HG03196 (cell line): ENCODE measurements at regions not wholly inside any gene's neighbourhood (a gene's known extent, or its start where the extent isn't known, plus 50 kb on each side); places are given as distances from the start of the nearest gene placed in this dataset.
"Not testable (repeated sequence)": the region's sequence is repeated elsewhere in the genome, so short reads cannot be mapped to it uniquely, and the experiment has no call there.

Experiments
- ATAC-seq: cut with Tn5 transposase; IDR thresholded peaks from one replicate; pipeline ENCODE4 v1.9.1; 2021; ENCODE audit not compliant: unreplicated experiment

- ATAC-seq = no peak
These were observed 176.5 kb upstream of the CTNND2 start for GRCh38 chr5:12080761-12081160.

- ATAC-seq = not testable (repeated sequence)
These were observed 174.0 kb upstream of the CTNND2 start for GRCh38 chr5:12078286-12078685.

GRCh38 chr5:12073426-12073825 lies 169.2 kb upstream of the CTNND2 start:
- ATAC-seq = no peak

- no peak for ATAC-seq
These were observed 168.2 kb upstream of the CTNND2 start for GRCh38 chr5:12072441-12072840.

GRCh38 chr5:12071455-12071854 lies 167.2 kb upstream of the CTNND2 start:
- no peak for ATAC-seq

GRCh38 chr5:12023614-12024241 lies 119.5 kb upstream of the CTNND2 start:
- peak; percentile 63 for ATAC-seq

GRCh38 chr5:12022444-12022843 lies 118.2 kb upstream of the CTNND2 start:
- no peak for ATAC-seq

GRCh38 chr5:12019306-12019705 lies 115.1 kb upstream of the CTNND2 start:
- no peak for ATAC-seq

- ATAC-seq = no peak
These were observed 112.8 kb upstream of the CTNND2 start for GRCh38 chr5:12017007-12017406.

- ATAC-seq = no peak
These were observed 112.0 kb upstream of the CTNND2 start for GRCh38 chr5:12016159-12016746.

GRCh38 chr5:12013351-12013750 lies 109.1 kb upstream of the CTNND2 start:
- ATAC-seq = no peak

- no peak for ATAC-seq
These were observed 99.4 kb upstream of the CTNND2 start for GRCh38 chr5:12003680-12004079.

GRCh38 chr5:11998397-11998796 lies 94.2 kb upstream of the CTNND2 start:
- no peak for ATAC-seq

- ATAC-seq = no peak
These were observed 93.7 kb upstream of the CTNND2 start for GRCh38 chr5:11997942-11998341.

- ATAC-seq = no peak
These were observed 88.3 kb upstream of the CTNND2 start for GRCh38 chr5:11992518-11992917.

GRCh38 chr5:11985993-11986392 lies 81.7 kb upstream of the CTNND2 start:
- ATAC-seq = no peak

- ATAC-seq = no peak
These were observed 80.0 kb upstream of the CTNND2 start for GRCh38 chr5:11984196-11984595.

- ATAC-seq = no peak
These were observed 77.7 kb upstream of the CTNND2 start for GRCh38 chr5:11981986-11982385.

GRCh38 chr5:11977904-11978303 lies 73.7 kb upstream of the CTNND2 start:
- no peak for ATAC-seq

GRCh38 chr5:11973469-11973868 lies 69.2 kb upstream of the CTNND2 start:
- no peak for ATAC-seq

GRCh38 chr5:11963227-11963626 lies 59.0 kb upstream of the CTNND2 start:
- no peak for ATAC-seq

- ATAC-seq = no peak
These were observed 57.9 kb upstream of the CTNND2 start for GRCh38 chr5:11962122-11962521.

GRCh38 chr5:11958321-11958720 lies 54.1 kb upstream of the CTNND2 start:
- ATAC-seq = no peak
